Middle frontal gyrus (tissue), 1 donor: ENCODE measurements at regions not wholly inside any gene's neighbourhood (a gene's known extent, or its start where the extent isn't known, plus 50 kb on each side); places are given as distances from the start of the nearest gene placed in this dataset.

Source experiments
- DNase-seq: peaks from one replicate; pipeline ENCODE4 v3.0.0-alpha.2; 2015; ENCODE audit warnings: low spot score; ENCODE audit errors: extremely low spot score

DNA sequence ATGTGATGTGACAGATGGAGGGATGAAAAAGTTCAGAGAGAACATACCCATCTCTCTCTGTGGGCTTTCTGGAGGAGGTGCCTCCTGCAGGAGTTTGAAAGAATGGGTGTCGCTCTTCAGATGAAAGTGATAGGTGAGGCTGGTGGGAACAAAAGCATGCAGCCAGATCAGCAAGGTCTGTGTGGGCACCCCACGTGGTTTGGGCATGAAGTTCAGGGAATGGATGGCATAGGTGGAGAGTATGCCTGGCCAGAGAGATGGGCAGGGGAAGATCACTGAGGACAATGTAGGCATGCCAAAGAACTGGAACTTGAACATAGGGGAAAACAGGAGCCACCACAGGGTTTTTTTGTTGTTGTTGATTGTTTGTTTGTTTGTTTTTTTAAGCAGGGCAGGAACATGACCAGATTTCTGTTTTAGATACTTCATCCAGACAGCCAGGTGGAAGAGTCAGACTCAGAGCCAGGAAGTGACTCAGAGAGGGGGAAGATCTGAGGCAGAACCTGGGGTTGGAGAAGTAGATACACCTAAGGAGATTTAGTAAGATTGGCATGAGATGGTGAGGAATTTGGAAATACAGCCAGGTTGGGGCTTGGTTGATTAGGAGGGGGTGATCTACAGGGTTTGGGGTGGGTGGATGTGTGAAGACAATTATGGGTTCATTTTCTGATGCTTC, 64.8 kb upstream of the CLSTN2 start:
- no peak for DNase-seq

DNA sequence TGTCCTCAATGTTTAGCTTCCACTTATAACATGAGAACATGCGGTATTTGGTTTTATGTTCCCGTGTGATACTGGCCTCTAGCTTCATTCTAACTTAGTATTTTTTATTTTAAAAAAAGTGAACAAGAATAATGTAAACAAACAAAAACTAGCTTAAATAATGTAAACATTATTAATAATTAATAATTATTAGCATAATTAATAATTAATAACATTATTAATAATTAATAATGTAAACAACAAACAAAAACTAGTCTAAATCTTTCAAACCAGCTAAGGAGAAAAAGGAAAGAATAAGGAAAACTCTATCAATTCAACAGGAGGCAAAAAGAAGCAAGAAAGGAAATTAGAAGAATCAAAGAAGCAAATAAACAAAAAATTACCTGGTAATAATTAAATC, 66.2 kb upstream of the CLSTN2 start:
- DNase-seq = no peak

DNA sequence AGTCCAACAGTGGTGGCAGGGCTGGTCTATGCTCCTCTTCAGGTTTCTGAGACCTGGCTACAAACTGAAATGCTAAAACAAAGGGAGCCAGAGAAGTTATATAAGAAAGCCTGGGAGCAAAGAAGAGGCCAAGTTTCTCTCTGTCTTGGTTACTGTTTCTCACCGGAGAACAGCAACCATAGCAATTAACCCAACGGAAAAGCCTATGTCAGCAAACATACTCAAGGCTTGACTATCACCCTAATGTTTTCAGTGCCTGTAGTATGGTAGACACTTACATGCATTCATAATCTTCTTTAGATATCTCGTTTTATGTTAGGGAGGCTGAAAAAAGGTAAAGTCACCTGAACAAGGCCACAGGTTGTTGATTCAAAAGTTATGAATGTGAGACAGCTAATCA, 86.3 kb upstream of the CLSTN2 start:
- no peak for DNase-seq

DNA sequence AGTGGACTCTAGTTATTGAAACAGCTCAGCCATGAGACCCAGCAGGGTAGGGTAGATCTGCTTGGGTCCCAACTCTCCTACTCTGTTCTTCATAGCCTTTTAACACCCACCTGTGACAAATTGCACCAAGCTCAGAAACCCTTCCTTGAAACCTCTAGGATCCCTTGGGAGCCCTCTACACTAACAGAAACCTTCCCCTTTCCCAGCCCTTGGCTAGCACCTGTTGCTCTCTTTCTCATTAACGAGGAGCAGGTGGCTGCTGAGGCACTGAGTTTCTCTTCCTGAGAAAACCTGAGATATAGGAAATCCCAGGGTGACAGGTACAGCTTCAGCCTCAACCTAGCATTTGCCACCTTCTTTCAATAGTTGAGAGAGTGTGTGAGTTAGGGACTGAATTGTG, 88.3 kb upstream of the CLSTN2 start:
- DNase-seq = no peak

DNA sequence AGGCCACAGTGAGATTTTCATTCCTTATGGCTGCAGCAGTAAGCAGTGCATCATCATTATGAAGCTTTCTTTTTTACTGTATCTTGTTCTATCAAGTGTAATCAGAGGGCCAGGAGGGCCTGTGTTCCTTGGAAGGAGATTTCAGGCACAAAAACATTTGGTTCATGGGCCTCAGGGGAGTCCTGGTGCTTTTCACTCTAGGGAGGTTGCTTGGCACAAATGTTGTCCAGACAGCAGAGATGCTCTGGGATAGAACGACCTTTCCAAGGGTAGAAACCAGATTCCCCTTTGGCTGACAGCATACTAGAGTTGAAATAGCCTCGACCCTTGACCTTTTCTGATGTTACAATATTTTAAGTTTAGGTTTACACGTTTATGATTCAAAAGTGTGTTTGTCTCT, 95.3 kb upstream of the CLSTN2 start:
- DNase-seq = no peak

DNA sequence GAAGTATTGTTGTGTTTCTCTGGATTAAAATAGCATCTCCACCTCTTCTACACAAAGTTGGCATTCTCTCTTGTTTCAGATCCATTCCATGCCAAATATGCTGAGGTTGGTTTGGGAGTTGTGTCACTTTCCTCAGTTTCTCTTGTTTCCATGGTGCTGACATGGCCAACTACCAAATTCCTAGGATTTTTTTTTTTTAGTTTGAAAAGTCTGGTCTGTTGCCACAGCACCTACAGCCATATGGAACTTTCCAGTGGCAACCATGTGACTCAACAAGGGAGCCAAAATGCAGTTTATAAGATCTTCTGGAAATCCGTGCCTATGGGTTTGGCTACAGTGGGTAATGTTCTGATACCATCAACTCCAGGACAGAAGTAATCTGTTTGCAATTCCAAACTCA, 96.0 kb upstream of the CLSTN2 start:
- peak; percentile 43 for DNase-seq

DNA sequence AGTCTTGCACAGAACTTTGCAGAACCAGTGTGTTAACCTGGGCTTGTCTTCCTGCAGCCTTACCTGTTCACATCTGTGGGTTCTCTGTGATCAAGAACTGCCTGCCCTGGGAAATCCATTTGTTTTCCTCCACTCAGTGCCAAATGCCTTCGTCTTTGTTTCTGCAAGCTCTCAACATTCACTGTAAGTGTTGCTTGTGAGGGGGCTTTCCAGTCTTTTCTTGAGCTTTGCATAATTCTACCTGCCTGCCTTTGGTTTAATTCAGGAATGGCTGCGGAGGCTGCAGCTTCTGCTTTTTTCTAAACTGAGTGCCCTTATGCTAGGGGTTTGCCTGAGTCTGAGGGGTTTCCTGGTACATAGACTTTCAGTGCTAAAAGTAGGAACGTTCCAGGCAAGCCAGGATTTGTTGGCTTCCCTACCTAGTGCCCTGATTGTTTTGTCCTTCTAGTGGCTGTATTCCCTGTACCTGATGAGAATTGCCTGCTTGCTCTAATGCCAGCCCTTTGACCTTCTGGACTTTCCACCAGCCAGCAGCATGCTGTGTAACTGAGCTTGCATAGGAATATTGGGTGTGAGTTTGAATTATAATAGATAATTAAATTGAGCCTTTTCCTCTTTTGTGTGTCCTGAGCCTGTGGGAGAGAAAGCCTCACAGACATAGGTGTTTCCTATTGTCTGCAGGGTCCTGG, 96.6 kb upstream of the CLSTN2 start:
- DNase-seq = no peak

DNA sequence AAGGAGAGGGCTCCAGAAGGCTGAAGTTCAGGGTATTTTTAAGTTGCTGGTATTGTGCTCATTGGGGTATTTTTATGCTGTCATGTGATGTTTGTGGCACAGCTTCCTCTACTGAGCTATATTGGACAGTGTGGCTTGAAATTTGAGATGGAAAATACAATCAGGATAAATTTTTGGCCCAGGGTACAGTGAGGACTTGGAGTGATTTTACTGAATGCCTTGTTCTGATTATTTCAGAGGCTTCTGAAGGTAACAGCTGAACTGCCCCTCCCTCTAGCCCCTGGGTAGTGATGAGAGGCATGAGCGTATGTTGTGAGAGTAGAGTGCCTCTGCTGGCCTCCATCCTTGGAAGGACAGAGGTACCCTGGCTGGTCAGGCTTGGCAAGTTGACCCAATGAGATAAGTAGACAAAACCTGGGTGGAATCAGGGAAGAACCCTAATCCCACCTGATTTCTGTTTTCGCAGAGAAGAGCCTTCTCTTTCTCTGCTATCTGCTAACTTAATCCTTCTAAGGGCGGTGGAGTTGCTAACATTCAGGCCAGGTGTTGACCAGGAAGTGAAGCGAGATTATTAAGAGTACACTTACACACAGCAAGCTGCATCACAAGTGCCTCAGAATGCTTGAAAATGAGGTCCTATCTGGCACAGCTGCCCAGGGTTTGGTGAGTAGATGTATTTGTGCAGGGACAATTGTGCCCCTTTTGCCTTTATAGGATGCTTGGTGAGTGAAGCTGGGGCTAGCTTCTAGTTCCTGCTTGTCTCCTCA, 98.1 kb upstream of the CLSTN2 start:
- no peak for DNase-seq

DNA sequence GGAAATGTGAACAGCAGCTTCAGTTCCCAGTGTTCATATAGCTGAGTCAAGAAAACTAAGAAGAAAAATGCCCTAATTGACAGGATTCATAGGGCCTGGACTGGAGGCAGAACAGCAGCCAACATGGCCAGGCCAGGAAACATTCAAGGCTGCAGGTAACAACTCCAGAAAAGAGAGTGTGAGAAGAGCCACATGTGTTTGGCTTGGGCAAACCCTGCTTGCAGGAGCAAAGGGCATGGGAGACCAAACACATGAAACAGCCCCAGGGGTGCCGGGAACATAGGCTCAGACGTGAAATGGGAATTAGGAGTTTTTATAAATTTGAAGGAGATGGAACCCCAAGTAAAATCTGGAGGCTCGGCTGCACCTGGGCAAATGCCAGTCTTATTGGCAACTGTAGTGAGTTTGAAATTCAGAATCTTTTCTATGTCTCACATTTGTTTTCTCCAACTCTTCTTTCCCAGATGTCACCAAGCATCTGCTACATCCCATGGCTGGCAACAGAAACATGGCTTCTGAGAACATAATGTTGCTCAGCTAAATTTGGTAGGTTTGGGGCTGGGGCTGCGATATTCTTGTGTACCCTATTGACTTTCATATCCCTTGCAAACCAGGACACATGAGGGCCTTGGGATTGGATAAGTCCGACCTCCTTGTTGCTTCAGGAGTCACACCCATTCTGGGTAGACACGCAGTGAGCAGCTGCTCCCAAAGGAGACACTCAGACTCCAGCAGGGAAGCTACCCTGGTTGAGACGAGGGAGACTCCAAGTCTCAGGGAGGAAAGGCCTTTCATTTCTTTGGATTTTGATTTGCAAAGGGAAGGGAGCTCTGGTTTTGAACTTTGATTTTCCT, 98.9 kb upstream of the CLSTN2 start:
- peak; percentile 9 for DNase-seq

DNA sequence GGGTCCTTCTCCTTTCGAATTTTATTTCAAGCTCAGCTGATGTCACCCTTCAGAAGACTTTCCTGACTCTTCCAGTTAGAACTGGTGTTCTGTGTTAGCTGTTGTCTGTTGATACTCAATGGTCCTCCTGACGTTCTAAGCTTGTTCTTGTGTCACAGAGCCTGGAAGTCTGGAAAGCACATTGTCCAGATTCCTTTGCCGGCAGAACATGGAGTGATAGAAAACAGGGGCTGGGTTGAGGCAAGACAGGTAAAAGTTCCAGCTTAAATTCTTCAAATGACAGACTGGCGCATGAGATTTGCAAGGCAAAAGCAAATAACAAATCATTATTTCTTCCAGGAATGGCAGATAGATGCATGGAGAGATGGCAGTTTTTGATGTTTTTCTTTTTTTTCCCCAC, 102.0 kb upstream of the CLSTN2 start:
- DNase-seq = no peak

DNA sequence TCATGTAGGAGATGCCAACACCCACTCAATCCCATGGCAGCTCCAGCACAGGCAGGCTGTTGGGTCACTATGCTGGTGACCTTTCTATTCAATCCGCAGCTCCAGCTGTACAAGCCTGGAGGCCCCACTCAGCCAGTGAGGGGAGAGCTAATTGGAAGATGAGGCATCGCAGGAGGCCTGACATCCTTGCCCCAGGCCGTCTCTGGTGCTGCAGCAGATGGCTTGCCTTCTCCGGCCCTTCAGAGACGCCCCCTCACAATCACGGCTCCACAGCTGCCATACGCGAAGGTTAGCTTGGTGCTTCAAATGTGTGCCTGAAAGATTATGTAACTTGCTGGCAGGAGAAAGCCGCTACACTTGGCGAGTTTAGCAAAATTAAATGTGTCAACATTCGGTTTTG, 104.2 kb upstream of the CLSTN2 start:
- DNase-seq = peak; percentile 44

DNA sequence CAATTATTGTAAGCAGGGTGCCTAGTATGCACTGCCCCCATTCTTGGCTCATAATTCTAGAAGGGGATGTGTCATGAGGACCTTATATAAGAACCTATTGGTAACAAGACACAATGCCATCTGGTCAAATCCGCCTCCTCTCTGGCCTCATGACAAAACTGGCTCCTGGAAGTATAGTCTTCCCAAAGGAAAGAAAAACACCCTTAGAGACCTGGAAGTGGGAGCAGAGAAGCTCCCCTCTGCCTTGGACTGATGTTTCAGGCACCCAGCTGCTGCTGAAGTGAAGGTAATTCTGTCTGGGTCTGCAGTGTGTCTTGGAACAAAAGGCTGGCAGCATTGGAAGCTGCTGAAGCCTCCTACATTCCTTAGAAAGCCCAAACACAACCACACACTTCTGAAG, 107.2 kb upstream of the CLSTN2 start:
- peak; percentile 18 for DNase-seq

DNA sequence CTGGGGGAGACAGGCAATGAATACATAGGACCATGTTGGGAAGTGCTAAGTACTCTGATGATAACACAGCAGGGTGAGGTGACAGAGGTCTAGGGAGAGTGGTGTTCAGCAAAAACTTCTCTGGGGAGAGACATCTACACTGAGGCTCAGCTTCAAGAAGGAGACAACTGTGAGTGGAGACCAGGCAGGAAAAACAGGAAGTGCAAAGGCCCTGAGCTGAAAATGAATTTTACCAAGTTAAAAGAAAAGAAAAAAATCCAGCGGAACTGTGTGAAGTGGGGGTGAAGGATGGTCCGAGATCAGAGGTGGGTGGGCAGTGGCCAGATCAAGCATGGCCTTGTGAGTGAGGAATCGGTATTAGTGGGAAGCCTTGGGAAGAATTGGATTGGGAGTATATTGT, 110.1 kb upstream of the CLSTN2 start:
- no peak for DNase-seq

DNA sequence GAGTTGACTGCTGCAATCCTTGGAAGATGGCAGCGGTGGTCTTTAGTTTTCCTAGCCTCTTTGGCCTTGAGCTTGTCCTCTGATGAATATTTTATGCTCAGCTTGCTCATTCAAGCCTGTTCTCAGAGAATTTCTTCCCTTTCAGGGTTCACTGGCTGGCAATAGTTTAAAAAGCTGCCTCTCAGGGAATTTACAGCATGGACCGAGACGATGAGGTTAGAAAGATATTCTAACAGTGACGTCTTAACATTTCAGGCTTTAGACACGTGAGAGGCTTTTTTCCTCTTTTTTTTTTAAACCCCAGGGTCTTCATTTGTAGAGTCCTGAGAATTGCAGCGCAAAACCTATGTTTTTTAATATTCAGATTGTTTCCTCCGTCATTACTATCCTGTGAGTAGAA, 120.3 kb upstream of the CLSTN2 start:
- no peak for DNase-seq

DNA sequence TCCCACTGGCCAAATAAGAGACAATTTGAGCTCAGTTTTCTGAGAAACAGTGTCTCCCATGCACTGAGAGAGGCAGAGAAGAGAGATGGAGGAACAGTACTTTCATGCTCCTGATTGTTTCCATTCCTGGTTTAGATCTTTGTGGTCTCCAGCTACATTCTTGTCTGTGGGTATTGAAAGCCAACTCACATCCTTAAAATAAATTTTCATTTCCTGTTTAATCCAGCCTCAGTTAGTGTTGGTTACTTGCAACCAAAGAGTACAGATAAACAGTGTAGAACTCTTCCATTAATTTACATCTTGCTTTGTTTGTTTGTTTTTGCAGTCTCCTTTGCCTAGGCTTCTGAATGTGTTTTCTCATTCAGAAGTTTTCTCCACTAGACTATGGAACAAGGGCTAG, 123.7 kb upstream of the CLSTN2 start:
- no peak for DNase-seq

DNA sequence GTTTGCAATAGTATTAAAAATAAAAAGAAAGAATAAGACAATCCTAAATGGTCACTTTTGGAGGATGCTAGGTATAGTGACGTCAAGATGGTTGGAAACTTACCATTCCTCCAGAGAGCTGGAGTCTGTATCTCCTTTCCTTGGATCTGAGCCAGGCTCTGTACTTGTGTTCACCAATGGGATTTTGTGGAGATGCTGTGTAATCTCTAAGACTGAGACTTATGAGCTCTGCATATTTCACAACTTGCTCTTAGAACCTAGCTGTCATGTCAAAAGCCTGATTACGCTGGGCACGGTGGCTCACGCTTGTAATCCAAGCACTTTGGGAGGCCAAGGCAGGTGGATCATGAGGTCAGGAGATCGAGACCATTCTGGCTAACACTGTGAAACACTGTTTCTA, 126.8 kb upstream of the CLSTN2 start:
- DNase-seq = no peak

DNA sequence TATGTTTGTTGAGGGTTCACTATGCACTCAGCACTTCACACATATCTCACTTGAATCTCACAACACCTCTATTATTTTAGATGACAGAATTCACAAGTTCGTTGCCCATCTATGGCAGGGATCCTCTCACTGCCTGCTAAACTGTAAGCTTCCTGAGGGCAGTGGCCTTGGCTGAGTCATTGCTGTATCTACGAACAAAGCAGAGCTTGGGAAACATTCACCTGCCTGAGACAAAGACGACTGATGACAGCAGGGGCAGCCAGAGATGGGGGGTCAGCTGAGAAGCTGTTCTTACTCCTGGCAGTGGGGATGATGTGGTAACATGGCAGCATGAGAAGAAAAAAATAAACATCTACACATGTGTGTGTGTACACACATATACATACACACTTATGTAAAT, 125.5 kb upstream of the NMNAT3 start:
- no peak for DNase-seq

DNA sequence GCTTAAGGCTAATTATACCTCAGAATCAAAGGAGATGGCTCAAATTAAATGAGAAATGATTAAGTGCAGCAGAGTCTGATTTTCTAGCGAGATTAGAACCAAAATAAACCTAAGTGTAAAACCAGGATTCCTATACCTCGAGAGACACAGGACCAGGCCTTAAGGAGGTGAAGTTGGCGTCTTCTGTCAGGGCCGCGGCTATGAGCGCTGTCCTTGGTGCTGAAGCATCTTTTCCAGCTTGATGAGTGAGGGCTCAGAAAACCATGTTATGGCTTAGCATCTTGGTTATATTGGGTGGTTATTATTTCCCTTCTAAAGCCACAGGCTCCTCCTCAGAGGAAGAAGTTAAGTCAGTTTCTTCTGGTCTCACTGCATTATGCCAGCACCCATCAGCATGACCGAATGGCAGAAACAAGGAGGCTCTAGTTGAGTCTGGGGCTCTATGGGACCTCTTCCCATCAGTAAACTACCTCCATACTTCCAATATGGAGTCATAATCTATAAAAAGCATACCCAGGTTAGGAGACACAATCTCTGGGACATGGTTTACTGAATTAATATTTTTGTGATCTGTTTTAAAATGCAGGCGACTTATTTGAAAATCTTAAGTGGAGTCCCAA, 120.1 kb upstream of the NMNAT3 start:
- DNase-seq = no peak

DNA sequence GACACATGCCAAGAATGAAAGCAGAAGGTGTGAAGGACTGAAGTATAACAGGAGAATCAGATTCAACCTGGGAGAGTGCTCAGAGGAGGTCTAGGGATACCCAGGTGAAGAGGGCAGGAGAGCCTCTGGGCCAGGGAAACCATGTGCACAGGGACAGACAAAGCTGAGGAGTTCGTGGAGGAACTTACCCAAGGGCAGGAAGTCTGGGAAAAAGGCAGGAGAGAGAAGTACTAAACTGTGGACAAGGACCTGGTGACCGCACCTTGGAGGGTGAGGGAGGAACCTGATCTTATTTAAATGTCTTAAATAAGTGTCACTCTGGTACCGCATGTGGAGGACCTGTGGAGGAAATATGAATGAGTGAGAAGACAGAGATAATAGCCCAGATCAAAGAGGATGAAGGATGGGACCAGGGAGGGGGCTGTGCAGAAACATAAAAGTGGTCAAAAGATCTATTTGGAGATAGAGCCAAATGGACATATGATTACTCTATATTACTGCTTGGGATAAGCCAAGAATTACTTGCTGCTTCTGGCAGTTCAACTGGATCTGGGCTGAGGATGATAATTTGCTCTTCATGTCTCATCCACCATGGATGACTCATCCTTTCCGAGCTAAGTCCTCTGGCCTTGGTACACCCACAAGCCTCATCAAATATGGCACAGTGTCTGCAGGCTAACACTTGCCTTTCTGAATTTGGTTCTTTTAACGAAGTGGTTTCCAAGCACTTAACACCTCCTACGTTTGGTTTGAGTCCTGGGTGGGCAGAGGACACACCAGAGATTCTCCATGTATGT, 116.9 kb upstream of the NMNAT3 start:
- DNase-seq = no peak

DNA sequence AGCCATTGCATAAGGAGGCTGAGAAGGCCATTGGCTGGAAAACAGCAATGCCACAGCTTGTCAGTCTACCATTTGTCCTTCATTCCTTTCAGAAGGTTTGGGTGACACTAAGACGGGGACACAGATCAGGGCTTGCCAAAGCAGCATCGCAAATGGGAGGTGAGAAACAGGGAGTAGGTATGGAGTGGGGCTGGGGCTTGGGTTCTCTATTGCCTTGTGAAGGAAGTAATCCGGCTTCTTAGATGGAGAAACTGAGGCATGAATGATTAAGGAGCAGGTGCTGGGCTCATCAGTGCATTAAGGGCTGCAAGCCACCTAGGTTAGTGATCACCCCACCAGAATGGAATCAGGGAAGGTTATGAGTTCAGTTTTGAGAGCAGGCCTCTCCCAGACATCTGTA, 115.6 kb upstream of the NMNAT3 start:
- no peak for DNase-seq
